CD4-positive, alpha-beta T cell (primary cell): ENCODE measurements at regions not wholly inside any gene's neighbourhood (a gene's known extent, or its start where the extent isn't known, plus 50 kb on each side); places are given as distances from the start of the nearest gene placed in this dataset.

ENCODE experiments used
- ATAC-seq: fragments of 200-7000 bp; cut with Tn5 transposase; one replicate; pipeline ENCODE4 v1.10.0; 2022; ENCODE audit warnings: mild to moderate bottlenecking; ENCODE audit not compliant: poor library complexity
- CTCF ChIA-PET: fragments of 350-600 bp; sonication (Branson Sonifier 250); formaldehyde crosslinking; loops from one replicate; lab custom pipeline; 2021; ENCODE audit warnings: antibody characterized with exemption, inconsistent platforms; lab: Charles Lee
- POLR2A ChIA-PET: fragments of 350-600 bp; sonication (Branson Sonifier 250); formaldehyde crosslinking; loops from one replicate; lab custom pipeline; 2021; ENCODE audit warnings: antibody characterized with exemption, inconsistent platforms; lab: Charles Lee
- DNase-seq, 14 experiments: peaks; one replicate each; pipeline ENCODE4 v3.0.0-alpha.2; 2013 to 2020; ENCODE audit warnings: mixed read lengths in 2 of 14
- H3K27ac ChIP-seq, 2 donors: one replicate each; pipeline versions ENCODE4 v1.5.1 to v1.7.0; 2013; ENCODE audit warnings: low read length in 2 of 2, low read depth in 1 of 2, mild to moderate bottlenecking in 1 of 2
- H3K27me3 ChIP-seq, 2 experiments: 1 replicate in 1 of 2; 2 replicates in 1 of 2; pipeline versions ENCODE4 v1.6.1 to v1.7.0; 2013; ENCODE audit warnings: low read length in 2 of 2, control low read depth in 1 of 2, mild to moderate bottlenecking in 1 of 2, moderate library complexity in 1 of 2; ENCODE audit not compliant: insufficient read depth in 2 of 2, control insufficient read depth in 1 of 2
- H3K36me3 ChIP-seq: one replicate; pipeline ENCODE4 v1.6.1; 2013; ENCODE audit warnings: low read length, control low read depth; ENCODE audit not compliant: insufficient read depth
- H3K4me1 ChIP-seq: one replicate; pipeline ENCODE4 v1.6.1; 2013; ENCODE audit warnings: low read length, control low read depth; ENCODE audit not compliant: insufficient read depth
- H3K4me3 ChIP-seq: one replicate; pipeline ENCODE4 v1.5.1; 2013; ENCODE audit warnings: mild to moderate bottlenecking, low read length, moderate library complexity
- H3K9me3 ChIP-seq, 2 experiments: 1 replicate in 1 of 2; 2 replicates in 1 of 2; pipeline versions ENCODE4 v1.6.1 to v1.7.0; 2013; ENCODE audit warnings: low read length in 2 of 2, mild to moderate bottlenecking in 2 of 2, control low read depth in 1 of 2, moderate library complexity in 1 of 2; ENCODE audit not compliant: control insufficient read depth in 1 of 2, insufficient read depth in 1 of 2
- H3K27ac Mint-ChIP-seq: one replicate; pipeline ENCODE4 v1.8.0; 2020; ENCODE audit warnings: mixed read lengths
- H3K27me3 Mint-ChIP-seq: one replicate; pipeline ENCODE4 v1.8.0; 2021; ENCODE audit warnings: mixed read lengths
- H3K36me3 Mint-ChIP-seq: one replicate; pipeline ENCODE4 v1.8.0; 2021; ENCODE audit warnings: low read depth, mixed read lengths
- H3K4me1 Mint-ChIP-seq: one replicate; pipeline ENCODE4 v1.8.0; 2021; ENCODE audit warnings: low read depth, mixed read lengths
- H3K4me3 Mint-ChIP-seq: one replicate; pipeline ENCODE4 v1.8.0; 2020; ENCODE audit warnings: mild to moderate bottlenecking, mixed read lengths
- H3K9me3 Mint-ChIP-seq: one replicate; pipeline ENCODE4 v1.8.0; 2020; ENCODE audit warnings: mixed read lengths
- CTCF ChIP-seq: fragments of 200-600 bp; IDR thresholded peaks from one replicate; pipeline ENCODE4 v1.8.0; 2022; ENCODE audit warnings: antibody characterized with exemption, mild to moderate bottlenecking
- intact Hi-C, 2 experiments: fragments of 100-400 bp; cut with DNase I in 1 of 2; cut with micrococcal nuclease in 1 of 2; formaldehyde crosslinking; loops; one replicate each; pipeline versions ENCODE4 v1.15.1 to v1.9.0; 2023 to 2025; cut with DNase I, micrococcal nuclease

- Histone ChIP-seq H3K4me3 (no peak overlapping the region), H3K27ac (no peak overlapping the region), H3K4me1 (no peaks in the 10 kb centered on the region), H3K9me3 (no peaks in the 10 kb centered on the region), H3K27me3 (no peaks in the 10 kb centered on the region), H3K36me3 (no peaks in the 10 kb centered on the region)
- no peaks in the 10 kb centered on the region for H3K4me1 Mint-ChIP-seq
- TF ChIP-seq CTCF: no peak
- intact Hi-C loops: no loop called here
- no peaks in the 10 kb centered on the region for H3K27me3 Mint-ChIP-seq
- ATAC-seq (no peak), DNase-seq (no peak)
- no peaks in the 10 kb centered on the region for H3K36me3 Mint-ChIP-seq
- peaks cover 5% of the 10 kb centered on the region for H3K9me3 Mint-ChIP-seq
- ChIA-PET POLR2A (no interaction called here), CTCF (no interaction called here)
- H3K4me3 Mint-ChIP-seq: no peak overlapping the region
- H3K27ac Mint-ChIP-seq: no peak overlapping the region
Measured at GRCh38 chr3:81390796-81391195, 370.6 kb downstream of the GBE1 start.

- H3K4me3 ChIP-seq: no peak overlapping the region
- no peaks in the 10 kb centered on the region for H3K36me3 ChIP-seq
- no peaks in the 10 kb centered on the region for H3K9me3 ChIP-seq
- ChIA-PET CTCF (no interaction called here), POLR2A (no interaction called here)
- no peaks in the 10 kb centered on the region for H3K27me3 Mint-ChIP-seq
- no peak for DNase-seq
- no peaks in the 10 kb centered on the region for H3K27me3 ChIP-seq
- no peak overlapping the region for H3K4me3 Mint-ChIP-seq
- no peak for ATAC-seq
- H3K9me3 Mint-ChIP-seq: peaks cover 5% of the 10 kb centered on the region
- no peak overlapping the region for H3K27ac Mint-ChIP-seq
- no peaks in the 10 kb centered on the region for H3K4me1 ChIP-seq
- H3K36me3 Mint-ChIP-seq: no peaks in the 10 kb centered on the region
- no peak overlapping the region for H3K27ac ChIP-seq
- no peak for TF ChIP-seq CTCF
- intact Hi-C loops: no loop called here
- H3K4me1 Mint-ChIP-seq: no peaks in the 10 kb centered on the region
Measured at GRCh38 chr3:81388191-81388590, 373.3 kb downstream of the GBE1 start.

GRCh38 chr3:81382470-81382869 is 379.0 kb downstream of the GBE1 start:
- no peak for ATAC-seq
- Histone ChIP-seq H3K9me3 (peaks cover 5 to 13% of the 10 kb centered on the region in 2 experiments), H3K36me3 (no peaks in the 10 kb centered on the region), H3K27ac (no peak overlapping the region), H3K4me1 (no peaks in the 10 kb centered on the region), H3K27me3 (no peaks in the 10 kb centered on the region), H3K4me3 (no peak overlapping the region)
- intact Hi-C loops: no loop called here
- Mint-ChIP-seq H3K36me3 (no peaks in the 10 kb centered on the region), H3K27me3 (no peaks in the 10 kb centered on the region), H3K27ac (no peak overlapping the region), H3K4me3 (no peak overlapping the region), H3K4me1 (no peaks in the 10 kb centered on the region), H3K9me3 (peaks cover 2% of the 10 kb centered on the region)
- DNase-seq: no peak
- no peak for TF ChIP-seq CTCF
- ChIA-PET CTCF (no interaction called here), POLR2A (no interaction called here)
